Chondrocyte (in vitro differentiated cells): ENCODE measurements at regions not wholly inside any gene's neighbourhood (a gene's known extent, or its start where the extent isn't known, plus 50 kb on each side); places are given as distances from the start of the nearest gene placed in this dataset.
A peak's percentile ranks its signal among the peaks of the same experiment; 100 is the strongest.
"Not testable (repeated sequence)": the region's sequence is repeated elsewhere in the genome, so short reads cannot be mapped to it uniquely, and the experiment has no call there.

ENCODE experiments used
- DNase-seq: peaks from one replicate; pipeline ENCODE4 v3.0.0; 2021; ENCODE audit warnings: mixed read lengths, low spot score
- H3K27ac Mint-ChIP-seq: one replicate; pipeline ENCODE4 v1.8.0; 2021; ENCODE audit warnings: mild to moderate bottlenecking, moderate library complexity, mixed read lengths; ENCODE audit not compliant: unreplicated experiment
- H3K27me3 Mint-ChIP-seq: 2 replicates; pipeline ENCODE4 v1.8.0; 2021; ENCODE audit warnings: low read depth, mixed read lengths
- H3K36me3 Mint-ChIP-seq: 2 replicates; pipeline ENCODE4 v1.8.0; 2021; ENCODE audit warnings: low read depth, mixed read lengths
- H3K4me1 Mint-ChIP-seq: 2 replicates; pipeline ENCODE4 v1.8.0; 2021; ENCODE audit warnings: low read depth, mild to moderate bottlenecking, mixed read lengths
- H3K4me3 Mint-ChIP-seq: one replicate; pipeline ENCODE4 v1.8.0; 2021; ENCODE audit warnings: mild to moderate bottlenecking, moderate library complexity, mixed read lengths; ENCODE audit not compliant: unreplicated experiment
- H3K9me3 Mint-ChIP-seq: 2 replicates; pipeline ENCODE4 v1.8.0; 2021; ENCODE audit warnings: low read depth, mixed read lengths
- TF ChIP-seq, protein P1 (sequence below): fragments of 200-600 bp; sonication (generic); IDR thresholded peaks from 2 replicates; pipeline ENCODE4 v1.5.0; 2021; ENCODE audit warnings: antibody characterized with exemption, mild to moderate bottlenecking, moderate library complexity

- peaks cover 12% of the 10 kb centered on the region for H3K4me1 Mint-ChIP-seq
Measured at GRCh38 chrX:1851527-1851926, 236.7 kb downstream of the ASMT start.

DNA sequence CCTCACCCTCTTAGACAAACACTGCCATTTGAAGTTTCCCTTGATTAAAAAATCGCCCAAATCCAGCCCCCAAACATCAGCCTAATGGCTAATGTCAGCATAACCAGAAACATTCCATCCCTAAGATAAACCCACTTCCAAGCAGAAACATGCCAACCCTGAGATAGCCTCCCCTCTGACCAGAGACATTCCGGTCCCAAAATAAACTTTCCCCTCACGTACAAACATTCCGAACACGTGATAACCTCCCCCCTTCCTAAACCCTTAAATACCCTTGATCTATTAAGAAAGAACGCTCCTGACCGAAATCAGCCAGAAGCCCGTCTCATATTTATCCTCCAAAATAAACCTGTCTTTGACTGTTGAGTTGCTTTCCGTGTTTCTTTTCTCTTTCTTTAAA lies 237.2 kb downstream of the ASMT start:
- DNase-seq, result no peak
- Mint-ChIP-seq H3K27ac (peak overlapping the region; percentile 67), H3K27me3 (peaks cover 5% of the 10 kb centered on the region), H3K4me1 (peaks cover 12% of the 10 kb centered on the region), H3K4me3 (no peak overlapping the region), H3K9me3 (peaks cover 6% of the 10 kb centered on the region), H3K36me3 (no peaks in the 10 kb centered on the region)
- TF ChIP-seq, protein P1, sequence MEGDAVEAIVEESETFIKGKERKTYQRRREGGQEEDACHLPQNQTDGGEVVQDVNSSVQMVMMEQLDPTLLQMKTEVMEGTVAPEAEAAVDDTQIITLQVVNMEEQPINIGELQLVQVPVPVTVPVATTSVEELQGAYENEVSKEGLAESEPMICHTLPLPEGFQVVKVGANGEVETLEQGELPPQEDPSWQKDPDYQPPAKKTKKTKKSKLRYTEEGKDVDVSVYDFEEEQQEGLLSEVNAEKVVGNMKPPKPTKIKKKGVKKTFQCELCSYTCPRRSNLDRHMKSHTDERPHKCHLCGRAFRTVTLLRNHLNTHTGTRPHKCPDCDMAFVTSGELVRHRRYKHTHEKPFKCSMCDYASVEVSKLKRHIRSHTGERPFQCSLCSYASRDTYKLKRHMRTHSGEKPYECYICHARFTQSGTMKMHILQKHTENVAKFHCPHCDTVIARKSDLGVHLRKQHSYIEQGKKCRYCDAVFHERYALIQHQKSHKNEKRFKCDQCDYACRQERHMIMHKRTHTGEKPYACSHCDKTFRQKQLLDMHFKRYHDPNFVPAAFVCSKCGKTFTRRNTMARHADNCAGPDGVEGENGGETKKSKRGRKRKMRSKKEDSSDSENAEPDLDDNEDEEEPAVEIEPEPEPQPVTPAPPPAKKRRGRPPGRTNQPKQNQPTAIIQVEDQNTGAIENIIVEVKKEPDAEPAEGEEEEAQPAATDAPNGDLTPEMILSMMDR, result no peak

More at GRCh38 chrX:1851527-1851926, 236.7 kb downstream of the ASMT start:
- Mint-ChIP-seq H3K27ac (no peak overlapping the region), H3K4me3 (no peak overlapping the region), H3K9me3 (peaks cover 6% of the 10 kb centered on the region), H3K36me3 (no peaks in the 10 kb centered on the region), H3K27me3 (peaks cover 3% of the 10 kb centered on the region)
- TF ChIP-seq, protein P1, result no peak
- no peak for DNase-seq

DNA sequence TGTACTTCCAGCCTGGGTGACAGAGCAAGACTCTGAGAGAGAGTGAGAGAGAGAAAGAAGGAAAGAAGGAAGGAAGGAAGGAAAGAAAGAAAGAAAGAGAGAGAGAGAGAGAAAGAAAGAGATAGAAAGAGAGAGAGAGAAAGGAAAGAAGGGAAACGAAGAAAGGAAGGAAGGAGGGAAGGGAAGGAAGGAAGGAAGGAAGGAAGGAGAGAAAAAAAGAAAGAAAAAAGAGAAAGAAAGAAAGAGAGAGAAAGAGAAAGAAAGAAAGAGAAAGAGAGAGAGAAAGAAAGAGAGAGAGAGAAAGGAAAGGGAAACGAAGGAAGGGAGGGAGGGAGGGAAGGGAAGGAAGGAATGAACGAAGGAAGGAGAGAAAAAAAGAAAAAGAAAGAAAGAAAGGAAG lies 238.6 kb downstream of the ASMT start:
- H3K9me3 Mint-ChIP-seq, result peaks cover 6% of the 10 kb centered on the region
- H3K4me3 Mint-ChIP-seq, result no peak overlapping the region
- TF ChIP-seq, protein P1, result no peak
- no peaks in the 10 kb centered on the region for H3K36me3 Mint-ChIP-seq
- no peak overlapping the region for H3K27ac Mint-ChIP-seq
- DNase-seq, result no peak
- peaks cover 9% of the 10 kb centered on the region for H3K4me1 Mint-ChIP-seq
- H3K27me3 Mint-ChIP-seq, result peaks cover 3% of the 10 kb centered on the region

DNA sequence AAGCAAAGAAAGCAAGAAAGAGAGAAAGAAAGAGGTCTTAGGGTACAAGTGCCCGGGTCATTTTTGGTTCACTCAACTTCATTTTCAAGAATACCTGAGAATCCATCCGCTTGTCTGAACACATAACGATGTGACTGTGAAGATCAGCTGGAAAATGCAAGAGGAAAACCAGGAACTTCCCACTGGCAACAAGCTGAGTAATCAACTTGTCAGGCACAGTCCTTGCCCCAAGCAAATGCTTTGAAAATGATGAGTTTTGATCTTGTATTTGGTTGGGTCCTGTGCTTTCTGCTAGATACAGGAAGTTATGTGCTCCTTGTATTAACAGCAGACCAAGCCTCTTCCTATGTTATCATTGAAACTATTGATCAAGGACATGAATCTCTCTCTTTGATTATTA lies 239.1 kb downstream of the ASMT start:
- TF ChIP-seq, protein P1, result no peak
- no peak for DNase-seq
- Mint-ChIP-seq H3K27ac (no peak overlapping the region), H3K4me1 (peaks cover 9% of the 10 kb centered on the region), H3K36me3 (no peaks in the 10 kb centered on the region), H3K27me3 (peaks cover 3% of the 10 kb centered on the region), H3K4me3 (no peak overlapping the region), H3K9me3 (peaks cover 6% of the 10 kb centered on the region)

DNA sequence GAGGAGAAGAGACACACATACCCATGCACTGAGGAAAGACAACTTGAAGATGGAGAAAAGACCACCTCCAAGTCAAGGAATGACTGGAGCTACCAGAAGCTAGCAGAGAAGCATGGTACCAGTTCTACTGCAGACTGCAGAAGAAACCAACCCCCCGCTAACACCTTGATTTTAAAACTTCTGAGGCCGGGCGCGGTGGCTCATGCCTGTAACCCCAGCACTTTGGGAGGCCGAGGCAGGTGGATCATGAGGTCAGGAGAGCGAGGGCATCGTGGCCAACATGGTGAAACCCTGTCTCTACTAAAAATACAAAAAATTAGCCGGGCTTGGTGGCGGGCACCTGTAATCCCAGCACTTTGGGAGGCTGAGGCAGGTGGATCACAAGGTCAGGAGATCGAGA lies 240.0 kb downstream of the ASMT start:
- not testable (repeated sequence) for H3K4me3 Mint-ChIP-seq, H3K27me3 Mint-ChIP-seq, H3K36me3 Mint-ChIP-seq, H3K27ac Mint-ChIP-seq, H3K4me1 Mint-ChIP-seq, DNase-seq, H3K9me3 Mint-ChIP-seq

DNA sequence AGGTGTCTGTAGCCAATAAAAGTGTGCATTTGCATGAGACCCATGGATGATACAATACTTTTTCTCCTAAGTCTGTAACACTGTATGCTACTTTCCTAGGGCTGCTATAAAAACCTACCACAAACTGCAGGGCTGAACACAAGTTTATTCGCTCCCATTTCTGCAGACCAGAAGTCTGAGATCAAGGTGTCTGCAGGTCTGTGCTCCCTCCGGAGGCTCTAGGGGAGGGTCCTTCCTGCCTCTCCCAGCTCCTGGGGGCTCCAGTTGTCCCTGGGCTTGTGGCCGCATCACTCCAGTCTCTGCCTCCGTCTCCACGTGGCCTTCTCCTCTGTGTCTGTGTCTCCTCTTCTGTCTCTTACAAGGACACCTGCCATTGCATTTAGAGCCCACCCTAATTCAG lies 244.4 kb downstream of the ASMT start:
- H3K9me3 Mint-ChIP-seq, H3K4me1 Mint-ChIP-seq, H3K36me3 Mint-ChIP-seq, H3K4me3 Mint-ChIP-seq, H3K27ac Mint-ChIP-seq, DNase-seq: not testable (repeated sequence)
- H3K27me3 Mint-ChIP-seq, result peaks cover 23% of the 10 kb centered on the region
